ENCODE measurements at regions not wholly inside any gene's neighbourhood (a gene's known extent, or its start where the extent isn't known, plus 50 kb on each side); places are given as distances from the start of the nearest gene placed in this dataset.

DNA sequence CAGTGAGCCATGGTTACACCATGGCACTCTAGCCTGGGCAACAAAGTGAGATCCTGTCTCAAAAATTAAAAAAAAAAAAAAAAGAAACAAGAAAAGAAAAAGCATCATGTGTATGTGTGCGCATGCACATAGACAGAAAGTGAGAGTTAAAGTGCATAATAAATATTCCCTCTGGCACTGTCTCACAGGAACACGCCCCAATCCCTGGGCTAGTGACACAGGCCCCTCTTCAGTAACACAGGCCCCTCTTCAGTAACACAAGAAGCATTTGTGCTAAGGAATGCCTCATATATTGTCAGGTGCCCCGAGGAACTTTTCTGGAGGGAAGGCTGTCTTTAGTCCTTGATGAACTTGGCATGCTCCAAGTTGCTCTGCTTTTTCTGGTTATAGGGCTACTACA, 57.5 kb downstream of the RPL27A start:
- DNase-seq (ENCODE audit: low read depth in 2 of 2, low spot score in 1 of 2) = no peak

DNA sequence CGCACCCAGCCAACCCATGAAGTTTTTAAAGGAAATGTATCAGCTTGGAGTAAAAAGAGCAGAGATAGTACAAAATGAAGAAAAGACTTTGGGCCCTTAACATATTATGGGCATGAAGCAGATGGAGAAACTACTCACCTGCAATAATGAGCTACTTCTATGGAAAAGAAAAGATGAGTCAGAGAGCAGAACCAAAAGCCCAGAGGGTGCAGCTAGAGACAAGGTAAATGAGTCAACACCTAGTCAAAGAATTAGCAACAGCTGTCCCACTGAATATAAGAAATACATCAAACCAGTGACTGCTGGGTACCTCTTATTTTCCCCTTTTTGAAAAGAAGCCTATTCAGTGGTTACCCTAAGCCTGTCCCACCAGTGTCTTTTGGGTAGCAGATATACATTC, 61.8 kb downstream of the RPL27A start:
- no peak for DNase-seq (ENCODE audit: low read depth in 2 of 2, low spot score in 1 of 2)

DNA sequence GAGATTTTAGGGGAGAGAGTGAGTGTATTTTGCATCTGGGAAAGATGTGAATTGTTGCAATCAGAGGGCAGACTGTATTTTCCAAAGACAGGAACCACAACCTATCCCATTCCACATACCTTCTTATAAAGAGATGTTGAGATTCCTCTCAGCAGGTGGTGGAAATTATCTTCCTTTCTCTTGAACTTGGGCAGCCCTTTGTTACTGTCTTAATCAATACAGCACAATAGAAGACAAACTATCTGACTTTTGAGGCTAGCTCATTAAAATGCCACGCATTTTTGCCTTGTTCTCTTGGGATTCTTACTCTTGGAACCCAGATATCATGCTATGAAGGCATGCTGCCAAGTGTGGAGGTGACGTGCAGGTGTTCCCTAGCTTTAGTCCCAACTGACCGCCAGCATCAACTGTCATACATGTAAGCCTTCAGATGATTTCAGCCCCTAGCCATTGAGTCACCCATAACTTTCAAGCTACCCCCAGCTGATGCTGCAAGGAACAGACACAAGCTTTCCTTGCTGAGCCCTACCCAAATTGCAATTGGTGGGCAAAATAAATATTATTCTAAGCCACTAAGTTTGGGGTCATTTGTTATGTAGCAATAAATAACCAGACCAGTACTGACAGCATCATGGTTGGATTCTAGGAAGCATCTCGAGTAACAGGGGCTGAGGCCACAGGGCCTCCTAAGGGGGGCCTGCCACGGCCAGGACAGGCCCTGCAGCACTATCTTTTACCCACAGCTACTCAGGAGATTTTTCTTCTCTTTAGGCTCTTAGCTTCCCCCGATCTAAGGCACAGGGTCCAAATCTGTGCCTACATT, 63.0 kb downstream of the RPL27A start:
- no peak for DNase-seq (ENCODE audit: low read depth in 2 of 2, low spot score in 1 of 2)

DNA sequence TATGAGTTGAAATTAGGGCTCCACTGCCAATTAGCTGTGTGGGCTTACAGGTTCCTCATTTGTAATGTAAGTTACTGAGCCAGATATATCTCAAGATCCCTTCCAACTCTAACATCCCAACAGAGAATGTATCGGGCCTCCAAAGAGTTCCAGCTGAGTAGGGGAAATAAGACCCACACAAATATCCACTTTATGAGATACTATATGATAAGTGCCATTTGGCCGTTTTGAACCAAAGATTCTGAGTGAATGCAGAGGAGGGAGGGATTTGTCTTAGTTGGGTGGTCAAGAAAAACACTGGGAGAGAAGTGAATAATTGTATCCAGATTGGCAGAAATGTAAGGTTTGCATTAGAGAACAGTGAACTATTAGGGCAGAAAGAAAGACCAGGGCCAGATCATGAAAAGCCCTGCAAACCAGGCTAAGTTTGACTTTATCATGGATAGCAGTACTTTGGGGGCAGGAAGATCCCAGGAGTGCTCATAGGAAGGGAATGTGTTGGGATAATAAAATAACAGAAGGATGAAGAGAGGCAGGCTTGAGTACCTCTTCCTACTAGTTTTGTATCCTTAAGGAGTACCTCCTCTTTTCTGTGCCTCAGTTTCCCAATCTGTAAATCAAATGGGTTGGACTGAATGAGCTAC, 63.9 kb downstream of the RPL27A start:
- no peak for DNase-seq (ENCODE audit: low read depth in 2 of 2, low spot score in 1 of 2)

DNA sequence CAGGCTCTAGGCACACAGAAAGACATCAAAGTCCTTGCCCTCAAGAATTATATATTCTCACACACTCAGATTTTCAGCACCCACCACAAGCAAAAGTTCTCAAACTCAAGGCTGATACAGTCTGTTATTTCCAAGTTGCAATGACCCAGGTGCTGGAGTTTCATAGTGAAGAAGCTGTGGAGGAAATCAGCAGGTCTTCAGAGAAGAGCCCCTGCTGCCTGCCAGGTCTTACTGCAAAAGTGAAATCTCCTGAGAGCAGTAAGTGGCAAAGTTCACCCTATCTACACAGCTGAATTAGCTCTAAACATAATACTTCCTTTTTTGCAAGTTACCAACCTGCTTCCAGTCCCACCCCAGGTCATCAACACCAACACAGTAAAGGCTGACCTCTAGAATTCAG, 64.6 kb downstream of the RPL27A start:
- no peak for DNase-seq (ENCODE audit: low read depth in 2 of 2, low spot score in 1 of 2)

DNA sequence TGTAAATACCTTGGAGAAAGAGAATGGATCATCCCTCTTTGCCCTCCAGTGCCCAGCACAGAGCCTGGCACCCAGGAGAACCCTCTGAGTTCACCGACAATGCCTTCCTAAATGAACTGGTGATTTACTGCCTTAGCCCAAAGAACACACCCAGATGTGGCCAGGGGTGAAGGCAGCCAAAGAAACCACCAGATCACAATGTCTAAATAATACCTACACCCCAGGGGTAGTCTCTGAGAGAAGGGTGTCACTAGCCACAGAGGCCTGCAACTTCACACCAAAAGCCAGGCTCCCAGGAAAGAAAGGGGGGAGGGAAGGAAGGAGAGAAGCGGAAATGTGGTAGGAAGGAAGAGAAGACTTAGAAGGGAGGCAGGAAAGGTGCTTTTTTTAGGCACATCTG, 65.7 kb downstream of the RPL27A start:
- DNase-seq (ENCODE audit: low read depth in 2 of 2, low spot score in 1 of 2) = no peak

DNA sequence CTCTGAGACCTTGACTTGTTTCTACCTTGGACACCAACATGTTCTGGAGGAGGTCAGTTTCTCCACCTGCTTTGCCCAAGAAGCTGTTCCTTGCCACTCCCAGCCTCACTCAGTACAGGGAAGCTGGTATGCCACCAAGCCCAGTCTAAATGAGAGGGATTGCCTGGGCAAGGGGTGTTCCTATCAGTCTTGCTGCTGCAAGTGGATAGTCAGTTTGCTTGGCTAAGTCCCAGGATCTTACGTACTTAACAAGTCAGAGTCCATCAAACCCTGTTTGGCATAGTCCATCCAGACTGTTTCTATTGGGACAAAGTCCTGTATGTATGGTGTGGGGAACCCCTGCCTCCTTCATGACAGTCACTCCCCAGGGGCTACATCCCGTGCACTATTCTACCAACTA, 66.6 kb downstream of the RPL27A start:
- no peak for DNase-seq (ENCODE audit: low read depth in 2 of 2, low spot score in 1 of 2)

DNA sequence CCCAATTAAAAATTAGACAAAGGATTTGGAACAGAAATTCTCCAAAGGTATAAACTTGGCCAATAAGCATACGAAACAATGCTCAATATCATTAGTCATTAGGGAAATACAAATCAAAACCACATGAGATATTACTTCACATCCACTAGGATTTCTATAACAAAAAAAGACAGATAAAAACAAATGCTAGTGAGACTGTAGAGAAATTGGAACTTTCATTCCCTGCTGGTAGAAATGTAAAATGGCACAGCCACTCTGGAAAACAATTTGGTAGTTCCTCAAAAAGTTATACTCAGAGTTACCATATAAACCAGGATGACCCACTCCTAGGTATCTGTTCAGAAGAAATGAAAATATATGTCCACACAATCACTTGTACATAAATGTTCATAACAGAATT, 71.6 kb downstream of the RPL27A start:
- DNase-seq (ENCODE audit: low read depth in 2 of 2, low spot score in 1 of 2) = no peak

DNA sequence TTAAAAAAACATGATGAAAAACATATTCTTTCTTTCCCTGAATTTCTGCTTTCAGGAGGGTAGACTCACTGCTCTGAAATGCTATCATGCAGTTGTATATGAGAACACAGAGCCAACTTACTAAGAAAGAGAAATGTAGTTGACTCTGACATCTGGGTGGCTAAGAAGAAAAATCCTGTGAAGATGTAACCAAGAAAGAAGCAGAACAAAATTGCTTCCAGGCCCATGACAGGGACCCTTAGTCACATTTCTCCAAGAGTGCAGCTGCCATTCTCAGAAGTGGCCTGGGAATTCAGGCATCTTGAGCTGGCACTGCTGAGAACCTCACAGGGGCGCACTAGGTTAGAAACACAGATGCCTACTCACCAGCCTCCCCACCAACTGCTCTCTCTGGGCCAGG, 73.6 kb downstream of the RPL27A start:
- no peak for DNase-seq (ENCODE audit: low read depth in 2 of 2, low spot score in 1 of 2)

DNA sequence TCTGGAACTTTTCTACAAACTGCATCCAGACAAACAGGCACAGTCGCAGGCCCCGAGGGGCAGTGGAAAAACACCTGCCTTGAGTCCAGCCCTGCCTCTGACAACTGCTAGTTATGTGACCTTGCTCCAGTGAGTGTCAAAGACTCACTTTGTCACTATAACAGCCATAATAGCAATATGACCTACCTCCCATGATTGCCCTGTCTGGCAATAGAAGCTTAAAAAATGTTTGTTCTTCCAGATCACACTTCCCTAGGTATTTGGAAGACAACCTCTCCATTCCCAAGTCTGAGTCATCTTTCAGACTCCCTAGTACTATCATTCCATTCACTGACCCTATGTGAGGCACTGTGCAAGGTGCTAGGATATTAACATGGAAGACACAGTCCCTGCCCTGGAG, 74.5 kb downstream of the RPL27A start:
- DNase-seq (ENCODE audit: low read depth in 2 of 2, low spot score in 1 of 2) = no peak

DNA sequence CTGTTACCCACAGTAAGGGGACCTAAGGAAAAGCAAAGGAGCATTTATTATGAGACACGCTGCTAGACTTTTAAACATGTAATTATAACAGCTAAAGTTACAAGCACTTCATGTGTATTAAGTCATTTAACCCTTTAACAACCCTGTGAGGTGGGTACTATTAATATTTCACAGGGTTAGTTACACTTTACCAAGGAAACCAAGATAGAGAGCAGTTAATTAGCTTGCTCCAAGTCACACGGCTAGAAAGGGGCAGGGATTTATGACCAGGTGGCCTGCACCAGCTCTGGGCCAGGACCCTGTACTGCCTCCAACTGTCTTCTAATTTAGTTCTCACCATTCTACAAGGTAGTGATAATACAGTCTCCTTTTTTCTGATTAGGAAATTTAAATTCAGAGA, 74.9 kb downstream of the RPL27A start:
- no peak for DNase-seq (ENCODE audit: low read depth in 2 of 2, low spot score in 1 of 2)

DNA sequence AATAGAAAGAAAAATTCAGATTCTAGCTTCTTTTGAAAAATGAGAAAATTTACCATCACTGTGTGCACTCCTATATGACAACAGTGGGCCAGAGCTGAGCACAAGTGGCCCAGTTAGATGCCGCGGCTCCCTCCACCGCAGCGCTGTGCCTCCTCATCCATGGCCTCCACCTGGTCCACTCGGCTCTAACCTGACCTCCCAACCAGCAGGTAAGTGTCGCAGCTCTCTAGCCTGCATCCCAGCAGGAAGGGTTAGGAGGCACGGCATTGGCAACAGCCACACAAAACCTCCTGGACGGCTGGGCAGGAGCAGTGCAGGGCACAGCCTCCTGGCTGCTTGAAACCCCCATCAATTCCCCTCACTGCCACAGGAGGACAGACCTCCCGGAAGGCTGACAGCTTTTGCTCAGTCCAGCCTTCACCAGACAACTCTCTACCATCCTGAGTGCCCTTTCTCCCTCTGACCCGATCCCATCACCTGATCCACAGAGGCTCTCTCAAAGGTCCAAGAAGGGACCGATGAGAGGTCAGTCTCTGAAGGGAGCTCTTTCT, 76.1 kb downstream of the RPL27A start:
- no peak for DNase-seq (ENCODE audit: low read depth in 2 of 2, low spot score in 1 of 2)

DNA sequence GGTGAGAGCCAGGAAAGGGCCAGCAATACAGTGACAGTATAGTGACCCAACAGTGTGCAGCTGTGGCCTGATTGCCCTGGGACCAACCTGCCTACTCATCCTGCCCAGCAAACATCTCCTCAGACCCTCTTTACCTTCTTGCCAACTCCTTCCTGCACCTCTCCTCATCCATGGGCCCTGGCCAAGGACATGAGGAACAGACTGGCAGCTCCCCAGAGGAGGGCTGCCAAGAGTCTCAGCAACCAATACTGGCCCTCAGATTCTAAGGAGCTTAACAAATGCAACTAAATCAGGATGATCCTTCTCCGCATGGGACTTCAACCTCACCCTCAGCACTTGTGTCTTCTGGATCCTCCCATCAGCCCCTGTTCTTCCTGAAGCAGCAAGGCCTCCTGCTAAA, 77.0 kb downstream of the RPL27A start:
- no peak for DNase-seq (ENCODE audit: low read depth in 2 of 2, low spot score in 1 of 2)

DNA sequence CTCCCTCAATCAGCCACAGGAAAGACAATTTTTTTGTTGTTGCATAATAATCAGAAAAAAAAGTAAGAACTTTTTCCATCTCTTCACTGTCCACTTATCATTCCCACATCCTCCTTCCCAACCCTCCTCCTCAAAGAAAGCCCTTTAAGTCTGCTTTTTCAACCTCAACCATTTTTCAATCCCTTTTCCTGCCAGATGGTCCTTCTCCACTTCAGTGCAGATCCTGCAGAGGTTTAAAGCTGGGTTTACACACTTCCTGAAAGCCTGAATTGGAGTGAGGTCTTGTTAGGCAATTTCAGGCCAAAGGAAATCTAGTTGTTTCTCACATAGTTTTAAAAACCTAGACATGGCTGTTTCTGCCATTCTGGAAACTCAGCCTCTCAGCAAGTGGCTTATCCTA, 78.3 kb downstream of the RPL27A start:
- no peak for DNase-seq (ENCODE audit: low read depth in 2 of 2, low spot score in 1 of 2)

DNA sequence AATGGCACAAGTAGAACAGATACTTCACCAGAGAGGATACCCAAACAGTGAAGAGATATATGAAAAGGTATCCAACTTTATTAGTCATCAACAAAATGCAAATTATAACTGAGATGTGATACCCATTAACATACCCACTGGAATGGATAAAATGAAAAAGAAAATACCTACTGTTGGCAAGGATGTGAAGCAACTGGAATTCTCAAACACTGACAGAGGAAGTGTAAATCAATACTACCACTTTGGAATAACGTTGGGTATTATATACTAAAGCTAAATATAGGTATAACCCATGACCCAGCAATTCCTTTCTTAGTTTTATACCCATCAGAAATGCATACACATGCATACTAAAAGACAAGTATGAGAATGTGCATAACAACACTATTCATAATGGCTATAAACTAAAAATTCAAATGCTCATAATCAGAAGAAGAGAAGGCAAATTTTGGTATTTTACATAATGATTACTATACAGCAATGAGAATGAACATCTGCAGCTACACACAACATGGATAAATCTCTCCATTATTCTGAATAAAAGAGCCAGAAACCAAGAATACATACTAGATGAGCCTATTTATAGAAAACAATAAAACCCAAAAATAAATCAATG, 80.6 kb downstream of the RPL27A start:
- DNase-seq (ENCODE audit: low read depth in 2 of 2, low spot score in 1 of 2) = no peak

DNA sequence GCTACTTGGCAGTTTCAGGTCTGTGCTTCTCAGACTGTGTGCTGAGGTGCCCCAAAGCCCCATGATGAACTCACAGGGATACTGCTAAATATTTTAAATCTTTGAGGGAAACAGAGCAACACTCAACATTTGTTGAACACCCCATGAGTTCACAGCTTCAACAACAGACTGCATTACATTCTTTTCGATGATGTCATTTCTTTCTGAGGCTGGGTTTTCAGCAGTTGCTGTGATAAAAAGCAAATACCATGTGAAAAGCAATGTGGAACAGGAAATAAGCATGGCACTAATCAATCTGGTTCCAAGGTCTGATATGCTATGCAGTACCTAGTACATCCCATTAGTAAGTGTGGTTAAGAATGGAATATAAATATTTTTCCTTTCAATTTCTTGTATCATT, 82.7 kb downstream of the RPL27A start:
- DNase-seq (ENCODE audit: low read depth in 2 of 2, low spot score in 1 of 2) = no peak

DNA sequence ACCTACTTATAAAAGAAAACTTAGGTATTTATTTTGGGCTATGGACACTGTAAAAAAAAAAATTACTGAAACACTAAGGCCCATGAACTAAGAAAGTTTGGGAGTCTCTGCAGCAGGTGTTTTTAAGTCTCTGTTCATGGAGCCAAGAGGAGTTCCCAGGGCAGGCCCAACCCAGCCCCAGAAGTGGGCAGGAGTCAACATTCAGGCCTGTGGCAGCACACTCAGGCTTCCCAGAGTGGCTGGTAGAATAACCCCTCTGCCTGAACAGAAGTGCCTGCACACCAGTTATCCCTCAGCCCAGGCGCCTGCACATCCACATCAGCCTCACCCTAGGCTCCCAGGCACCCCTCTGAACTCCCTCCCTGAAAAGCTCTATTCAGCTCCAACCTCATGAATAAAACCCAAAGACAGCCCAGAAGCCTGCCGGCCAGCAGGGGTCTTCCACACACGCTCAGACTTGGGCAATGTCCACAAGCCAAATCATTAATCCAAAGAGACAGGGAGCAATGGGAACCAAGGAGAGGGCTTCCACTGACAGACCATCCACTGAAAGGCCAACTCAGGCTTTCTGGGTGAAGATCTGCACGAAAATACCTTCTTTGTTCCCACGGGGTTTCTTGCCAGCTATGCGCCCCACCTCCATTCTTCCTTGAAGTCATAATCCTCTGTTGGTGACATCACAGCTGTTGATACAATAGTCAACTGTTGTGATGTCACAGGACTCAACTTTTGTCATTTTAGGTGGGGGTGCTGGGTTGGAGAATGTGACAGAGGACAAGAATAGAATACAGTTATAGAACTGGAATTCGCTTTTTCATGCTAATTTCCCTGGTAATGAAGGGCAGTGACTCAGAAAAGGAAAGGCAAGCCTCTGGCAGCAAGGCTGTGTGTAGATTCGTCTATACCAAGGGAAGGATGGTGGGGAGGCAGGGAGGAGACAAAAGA, 83.7 kb downstream of the RPL27A start:
- no peak for DNase-seq (ENCODE audit: low read depth in 2 of 2, low spot score in 1 of 2)

DNA sequence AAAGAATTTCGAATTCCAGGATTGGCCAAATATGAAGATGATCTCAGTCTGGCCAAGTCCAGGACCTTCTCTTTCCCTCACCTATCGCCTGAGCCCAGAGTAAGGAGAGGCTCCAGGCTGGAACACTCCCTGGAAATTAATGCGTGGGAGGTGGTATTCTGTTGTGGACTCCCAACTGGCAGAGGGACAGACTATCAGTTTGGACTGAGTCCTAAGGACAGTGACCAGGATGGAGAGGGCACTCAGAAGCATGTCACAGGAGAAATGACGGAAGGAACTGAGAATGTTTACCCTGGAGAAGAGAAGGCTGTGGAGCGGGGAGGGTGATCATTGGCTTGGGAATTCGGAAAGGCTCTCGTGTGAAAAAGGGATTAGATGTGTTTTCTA, 84.4 kb downstream of the RPL27A start:
- DNase-seq (ENCODE audit: low read depth in 2 of 2, low spot score in 1 of 2) = no peak

DNA sequence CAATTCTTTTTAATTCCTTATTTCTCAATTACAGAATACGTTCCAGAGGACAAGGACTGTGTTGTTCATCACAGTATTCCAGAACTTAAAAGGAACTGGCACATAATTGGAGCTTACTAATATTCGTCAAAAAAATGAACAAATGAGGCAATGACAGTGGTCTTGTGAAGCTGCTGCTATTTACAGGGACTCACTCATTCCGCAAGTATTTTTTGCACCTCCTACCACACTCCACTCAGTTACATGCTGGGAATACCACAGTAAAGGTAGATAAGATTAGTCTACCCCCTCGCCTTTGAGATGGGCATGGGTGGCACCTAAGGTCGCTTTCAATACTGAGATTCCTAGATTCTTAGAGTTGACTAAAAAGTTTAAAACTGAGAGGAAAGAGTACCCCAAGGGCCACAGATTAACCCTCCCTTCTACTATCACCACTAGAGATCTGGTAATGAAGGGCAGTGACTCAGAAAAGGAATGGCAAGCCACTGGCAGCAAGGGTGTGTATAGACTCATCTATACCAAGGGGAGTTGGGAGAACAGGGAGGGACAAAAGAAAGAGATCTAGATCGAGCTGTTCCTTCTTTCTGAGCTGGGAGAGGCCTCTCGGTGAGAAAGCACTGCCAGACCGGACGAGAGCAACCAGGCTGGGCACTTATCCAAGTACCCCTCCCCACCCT, 85.0 kb downstream of the RPL27A start:
- no peak for DNase-seq (ENCODE audit: low read depth in 2 of 2, low spot score in 1 of 2)

DNA sequence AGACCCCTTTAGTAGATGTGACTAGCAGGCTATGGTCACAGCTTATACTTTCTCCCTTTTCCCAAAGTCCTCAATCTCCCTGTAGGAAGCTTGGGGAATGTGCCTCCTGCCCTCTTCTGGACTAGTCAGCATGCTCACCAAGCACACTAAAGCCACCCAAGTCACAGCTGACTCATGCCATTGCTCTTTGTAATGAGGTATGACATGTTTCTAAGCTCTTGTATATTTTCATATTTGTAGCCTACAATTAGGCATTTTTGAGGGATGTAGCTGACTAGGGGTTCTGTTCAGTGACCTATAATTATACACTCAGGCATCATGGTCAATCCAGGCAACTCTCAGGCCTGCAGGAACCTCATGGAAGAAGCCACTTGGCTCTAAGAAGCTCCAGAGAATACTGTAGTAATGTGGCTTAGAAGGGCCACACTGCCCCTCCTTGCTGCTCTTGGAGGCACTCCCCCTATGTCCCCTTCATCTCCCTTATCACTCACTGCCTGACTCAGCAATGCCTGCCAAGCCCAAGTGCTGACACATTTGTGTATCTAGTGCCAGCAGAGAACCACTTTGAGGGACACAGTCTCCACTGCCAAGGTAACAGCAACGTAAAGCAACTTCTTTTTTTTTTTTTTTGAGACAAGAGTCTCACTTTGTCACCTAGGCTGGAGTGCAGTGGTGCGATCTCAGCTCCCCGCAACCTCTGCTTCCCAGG, 86.2 kb downstream of the RPL27A start:
- DNase-seq (ENCODE audit: low read depth in 2 of 2, low spot score in 1 of 2) = no peak
